ENCODE measurements at regions not wholly inside any gene's neighbourhood (a gene's known extent, or its start where the extent isn't known, plus 50 kb on each side); places are given as distances from the start of the nearest gene placed in this dataset.

DNA sequence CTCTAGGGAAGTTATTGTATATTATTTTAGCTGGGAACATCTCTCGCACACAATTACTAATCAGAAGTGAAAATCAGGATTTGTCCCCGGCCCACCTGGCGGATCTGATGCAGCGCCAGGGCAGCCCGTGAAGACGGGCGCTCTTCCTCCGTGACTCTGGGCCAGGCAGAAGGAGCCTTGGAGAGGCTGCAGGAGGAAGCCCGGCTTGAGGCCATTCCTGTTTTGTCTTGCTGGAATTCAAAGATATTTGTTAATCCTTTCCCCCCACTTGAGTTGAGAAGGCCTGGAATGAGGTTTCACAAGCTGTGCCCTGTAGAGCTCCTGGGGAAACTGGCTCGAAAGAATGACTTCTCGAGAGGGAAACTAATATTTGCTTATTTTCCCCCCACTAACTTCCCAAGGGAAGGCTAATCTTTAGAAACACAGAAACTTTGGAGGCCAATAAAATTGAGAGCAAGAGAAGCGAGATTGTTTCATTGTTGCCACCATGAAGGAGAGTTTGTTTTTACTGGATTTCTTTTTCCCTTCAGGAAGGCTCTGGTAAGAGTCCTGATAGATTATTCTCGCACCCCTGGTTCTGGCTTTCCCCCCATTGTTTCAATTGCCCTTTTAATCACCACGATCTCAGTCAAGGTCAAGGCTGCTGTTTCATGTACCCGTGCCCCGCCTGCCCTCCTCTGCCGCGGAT, 92.8 kb upstream of the SEPTIN5 start:
- DNase-seq (ENCODE audit: low spot score): no peak

DNA sequence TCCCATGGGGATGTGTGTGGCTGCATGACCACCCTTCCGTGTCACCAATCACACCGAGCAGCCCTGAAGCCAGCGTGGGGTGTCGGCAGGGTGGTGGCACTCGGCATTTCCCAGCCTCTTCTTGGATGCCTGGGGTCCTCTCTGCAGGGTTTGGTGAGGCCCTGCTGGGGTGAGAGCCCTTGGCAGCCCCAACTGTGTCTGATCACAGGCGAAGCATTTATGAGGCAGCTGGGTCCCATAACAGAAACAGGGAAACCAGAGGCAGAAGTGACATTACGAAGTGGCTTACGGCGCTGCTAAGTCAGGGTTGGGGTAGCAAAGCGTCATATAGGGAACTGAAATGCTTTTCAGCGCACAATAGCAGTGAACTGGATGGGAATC, 92.3 kb upstream of the SEPTIN5 start:
- no peak for DNase-seq (ENCODE audit: low spot score)

DNA sequence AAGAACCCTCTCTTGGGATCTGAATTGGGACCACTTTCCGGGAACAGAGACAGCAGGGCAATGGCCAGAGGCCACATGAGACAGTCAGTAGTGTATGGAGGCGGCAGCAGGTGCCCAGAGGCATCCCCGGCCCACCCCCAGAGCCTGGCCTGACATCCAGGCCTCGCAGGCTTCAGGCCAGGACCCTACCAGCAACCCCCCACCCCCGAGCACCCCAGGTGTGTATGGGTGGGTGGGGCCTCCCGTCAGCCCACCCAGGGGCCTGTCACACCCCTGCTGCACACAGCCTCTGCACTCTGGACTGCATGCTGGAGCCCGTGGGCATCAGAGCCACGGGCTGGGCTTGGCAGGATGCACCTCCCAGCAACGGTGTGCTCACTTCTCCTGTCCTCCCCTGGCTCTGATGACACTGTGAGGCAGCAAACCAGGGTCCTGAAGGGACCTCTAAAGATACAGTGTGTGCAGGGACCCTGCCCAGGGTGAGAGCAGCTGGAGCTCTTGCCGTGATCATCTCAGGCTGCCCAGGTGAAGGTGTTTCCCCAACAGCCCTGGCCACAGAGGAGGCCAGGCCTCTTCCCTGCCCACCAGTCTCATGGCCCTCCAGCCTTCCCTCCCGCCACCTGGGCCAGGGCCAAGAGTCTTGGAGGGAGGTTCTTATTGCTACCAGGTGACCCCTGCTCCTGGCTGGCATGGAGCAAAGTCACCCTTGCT, 88.8 kb upstream of the SEPTIN5 start:
- no peak for DNase-seq (ENCODE audit: low spot score)

DNA sequence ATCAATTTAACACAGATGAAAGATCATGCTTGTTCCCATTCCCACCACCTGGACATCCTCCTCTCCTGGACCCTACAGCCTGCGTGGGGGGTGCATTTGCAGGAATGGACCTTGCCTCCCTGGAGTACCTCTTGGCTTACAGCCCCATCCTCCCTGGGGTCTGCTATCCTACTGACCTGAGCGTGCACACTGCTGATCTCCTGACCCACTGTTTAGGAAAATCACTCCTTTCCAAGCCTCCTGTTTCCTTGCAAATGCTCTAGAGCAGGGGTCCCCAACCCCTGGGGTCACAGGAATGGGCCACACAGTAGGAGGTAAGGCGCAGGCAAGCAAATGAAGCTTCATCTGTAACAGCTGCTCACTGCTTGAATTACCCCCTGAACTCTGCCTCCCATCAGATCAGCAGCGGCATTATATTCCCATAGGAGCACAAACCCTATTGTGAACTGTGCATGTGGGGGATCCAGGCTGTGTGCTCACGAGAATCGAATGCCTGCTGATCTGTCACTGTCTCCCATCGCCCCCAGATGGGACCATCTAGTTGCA, 88.2 kb upstream of the SEPTIN5 start:
- no peak for DNase-seq (ENCODE audit: low spot score)

DNA sequence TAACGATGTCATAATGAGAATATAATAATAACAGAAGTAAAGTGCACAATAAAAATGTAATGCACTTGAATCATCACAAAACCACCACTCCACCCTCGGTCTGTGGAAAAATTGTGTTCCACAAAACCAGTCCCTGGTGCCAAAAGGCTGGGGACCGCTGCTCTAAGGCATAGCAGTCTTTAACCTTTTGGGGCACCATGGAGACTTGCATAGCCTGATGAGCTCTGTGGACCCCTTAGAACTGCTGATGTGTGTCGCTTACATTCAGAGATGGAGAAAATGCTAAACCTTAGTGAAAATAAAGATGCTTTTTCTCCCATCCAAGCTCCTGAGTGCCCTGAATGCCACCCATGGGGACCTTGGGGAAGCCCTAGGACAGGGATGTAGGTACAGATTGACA, 87.6 kb upstream of the SEPTIN5 start:
- DNase-seq (ENCODE audit: low spot score): no peak

DNA sequence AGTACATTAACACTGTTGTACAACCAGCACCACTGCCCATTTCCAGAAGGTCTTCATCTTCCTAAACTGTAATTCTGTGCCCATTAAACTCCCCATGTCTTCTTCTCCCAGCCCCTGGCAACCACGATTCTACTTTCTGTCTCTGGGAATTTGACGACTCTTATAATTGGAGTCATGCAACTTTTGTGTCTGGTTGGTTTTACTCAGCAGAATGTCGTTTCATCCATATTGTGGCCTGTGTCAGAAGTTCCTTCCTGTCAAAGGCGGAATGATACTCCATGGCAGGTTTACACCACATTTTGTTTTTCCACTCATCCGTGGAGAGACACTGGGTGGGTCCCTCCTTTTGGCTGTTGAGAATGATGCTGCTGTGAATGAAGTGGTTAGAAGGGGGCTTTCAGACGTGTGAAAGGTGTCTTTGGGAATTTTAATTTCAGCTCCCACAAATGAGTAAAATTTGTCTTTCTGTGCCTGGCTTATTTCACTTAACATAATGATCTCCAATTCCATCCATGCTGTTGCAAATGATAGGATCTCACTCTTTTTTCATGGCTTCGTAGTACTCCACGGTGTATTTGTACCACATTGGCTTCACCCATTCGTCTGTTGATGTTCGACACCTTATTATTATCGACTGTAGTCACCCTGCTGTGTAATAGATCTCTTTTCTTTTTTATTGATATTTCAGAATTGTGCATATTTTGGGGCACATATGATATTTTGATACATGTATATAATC, 86.1 kb upstream of the SEPTIN5 start:
- DNase-seq (ENCODE audit: low spot score): no peak

DNA sequence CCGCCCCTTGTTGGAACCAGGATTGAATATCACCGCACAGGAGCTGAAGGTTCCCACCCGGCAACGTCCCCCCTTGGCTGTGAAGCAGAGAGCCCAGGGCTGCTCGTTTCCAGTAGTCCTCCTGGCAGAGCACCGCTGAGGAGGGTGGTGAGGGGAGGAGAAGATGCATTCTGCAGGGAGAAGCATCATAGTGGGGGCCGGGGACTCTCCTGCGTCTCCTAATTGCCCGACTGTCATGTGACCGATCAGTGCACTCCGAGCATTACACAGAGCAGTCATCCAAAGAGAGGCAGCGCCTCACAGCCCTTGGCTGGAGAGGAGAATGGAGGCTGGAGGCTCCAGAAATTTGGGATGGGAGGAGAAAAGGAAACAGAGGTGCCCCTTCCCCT, 85.0 kb upstream of the SEPTIN5 start:
- no peak for DNase-seq (ENCODE audit: low spot score)

DNA sequence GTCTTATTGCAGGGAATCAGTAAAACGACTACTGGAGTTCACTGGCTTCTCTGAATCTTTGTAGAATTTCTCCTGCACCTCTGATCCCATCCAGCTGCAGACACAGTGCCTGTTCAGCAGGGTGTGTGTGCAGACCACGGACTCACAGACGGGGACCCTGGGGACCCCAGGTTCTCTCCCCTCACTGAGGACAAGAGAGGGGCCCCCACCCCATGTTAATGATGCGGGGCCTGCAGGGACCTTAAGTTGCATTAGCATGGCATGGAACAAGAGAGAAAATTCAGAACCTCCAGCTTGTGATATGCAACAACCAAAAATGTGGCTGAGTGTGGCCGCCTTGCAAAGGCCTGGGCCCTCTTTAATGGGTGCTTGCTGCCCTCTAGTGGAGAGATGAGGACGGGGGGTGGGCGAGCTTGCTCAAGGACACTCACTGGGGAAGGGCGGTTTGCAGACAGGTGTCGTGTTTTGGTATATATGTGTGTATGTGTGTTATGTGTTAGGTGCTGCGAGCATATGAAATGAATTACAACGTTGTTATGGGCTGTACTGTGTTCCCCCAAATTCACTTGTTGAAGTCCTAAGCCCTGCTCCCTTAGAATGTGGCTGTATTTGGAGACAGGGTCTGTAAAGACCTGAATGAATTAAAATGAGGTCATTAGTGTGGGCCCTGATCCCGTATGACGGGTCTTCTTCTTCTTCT, 84.4 kb upstream of the SEPTIN5 start:
- peak; percentile 64 for DNase-seq (ENCODE audit: low spot score)

DNA sequence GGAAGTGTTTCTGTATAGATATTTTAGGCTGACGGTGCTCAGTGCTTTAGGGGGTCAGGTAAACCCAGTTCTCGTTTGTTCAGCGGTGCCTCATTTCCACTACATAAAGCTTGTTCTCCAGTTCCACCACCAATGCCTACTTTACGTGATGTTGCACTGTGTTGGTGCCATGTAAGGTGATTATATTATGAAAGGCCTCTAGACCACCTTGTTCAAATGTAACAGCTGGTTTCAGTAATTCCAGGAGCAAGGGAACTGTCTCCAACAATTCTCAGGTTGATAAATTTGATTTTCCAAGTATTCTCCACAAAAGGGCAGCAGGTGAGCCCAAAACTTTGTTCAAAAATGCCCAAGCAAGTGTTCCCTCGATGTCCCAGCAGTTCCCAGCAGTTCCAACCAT, 83.7 kb upstream of the SEPTIN5 start:
- DNase-seq (ENCODE audit: low spot score): no peak

DNA sequence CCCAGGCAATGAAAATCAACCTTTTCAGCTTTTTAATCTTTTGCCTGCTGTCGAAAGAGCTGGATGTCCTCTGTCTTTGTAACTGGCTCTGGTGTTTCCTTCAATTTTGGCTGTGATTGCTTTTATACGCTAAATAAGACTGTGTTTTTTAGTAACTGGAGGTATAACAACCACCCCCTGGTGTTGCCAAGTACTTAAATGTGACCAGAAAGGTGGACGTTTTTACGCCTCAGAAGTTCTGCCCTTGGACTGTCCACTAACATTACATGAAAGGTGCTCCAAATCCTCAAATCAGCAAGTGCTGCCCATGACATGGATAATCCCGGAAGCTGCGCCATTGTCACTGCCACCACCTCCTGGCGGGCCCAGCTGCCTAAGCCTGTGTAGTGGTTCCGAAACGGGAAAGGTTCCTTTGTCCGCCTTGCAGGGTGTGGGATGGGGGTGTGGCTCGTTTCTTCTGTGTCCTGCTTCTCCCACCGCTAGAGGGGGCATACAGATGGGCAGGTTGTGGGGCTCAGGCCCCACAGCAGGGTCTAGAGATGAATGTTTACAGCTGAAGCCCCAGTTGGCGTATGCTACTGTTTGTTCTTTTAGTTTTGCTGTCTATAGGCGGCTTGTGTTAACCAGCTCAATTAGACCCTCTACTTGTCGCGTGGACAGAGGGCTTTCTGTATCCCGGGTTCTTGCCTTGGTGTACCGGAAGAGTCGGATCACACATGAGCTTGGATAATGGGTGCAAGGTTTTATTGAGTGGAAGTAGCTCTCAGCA, 82.2 kb upstream of the SEPTIN5 start:
- no peak for DNase-seq (ENCODE audit: low spot score)

DNA sequence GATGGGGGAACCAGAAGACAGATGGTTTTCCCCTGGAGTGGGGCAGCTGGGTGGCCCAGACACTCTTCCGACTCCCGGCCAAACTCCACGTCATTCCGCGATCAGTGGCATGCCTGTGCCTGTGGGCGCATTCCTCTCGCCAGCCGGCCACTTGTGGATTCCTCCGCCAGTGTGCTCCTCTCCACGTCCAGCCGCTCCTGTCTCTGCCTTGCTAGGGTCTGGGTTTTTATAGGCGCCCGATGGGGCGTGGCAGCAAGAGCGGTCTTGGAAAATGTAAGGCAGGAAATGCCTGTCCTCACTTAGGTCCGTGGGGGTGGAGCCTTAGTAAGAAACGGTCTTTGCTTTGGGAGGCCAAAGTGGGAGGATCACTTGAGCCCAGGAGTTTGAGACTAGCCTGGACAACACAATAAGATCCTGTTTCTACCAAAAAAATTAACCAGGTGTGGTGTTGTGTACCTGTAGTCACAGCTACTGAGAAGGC, 81.6 kb upstream of the SEPTIN5 start:
- no peak for DNase-seq (ENCODE audit: low spot score)

DNA sequence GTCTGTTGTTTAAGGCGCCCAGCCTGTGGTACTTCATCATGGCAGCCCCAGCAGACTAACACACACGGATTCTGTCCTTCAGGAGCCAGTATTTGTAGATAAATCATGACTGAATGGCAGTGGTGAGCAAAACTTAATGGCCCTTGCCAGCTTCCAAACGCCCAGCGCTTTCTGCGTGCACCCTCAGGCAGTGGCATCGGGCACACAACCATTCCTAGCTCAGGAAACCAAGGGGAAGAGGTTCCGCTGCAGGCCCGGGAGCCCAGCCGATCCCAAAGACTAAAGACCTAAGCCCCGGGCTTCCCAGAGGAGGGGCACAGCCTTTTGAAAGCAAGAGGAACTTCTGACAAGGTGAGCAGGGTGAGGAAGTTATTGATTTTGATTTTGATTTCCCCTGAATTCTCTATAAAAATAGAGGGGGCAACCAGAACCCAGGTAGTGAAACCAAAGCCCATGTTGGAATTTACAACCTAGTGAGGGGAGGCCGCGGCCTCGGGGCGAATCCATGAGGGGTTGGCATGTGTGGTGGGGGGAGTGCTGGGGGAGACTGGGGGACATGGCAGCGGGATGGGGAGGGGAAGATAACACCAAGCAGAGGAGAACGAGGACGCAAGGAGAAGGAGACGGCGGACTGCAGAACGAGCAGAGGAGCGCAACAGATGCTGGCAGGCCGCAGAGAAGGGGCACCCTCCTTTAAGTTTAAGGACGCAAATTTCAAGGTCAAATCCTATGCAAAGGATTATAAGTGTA, 79.9 kb upstream of the SEPTIN5 start:
- DNase-seq (ENCODE audit: low spot score): no peak

DNA sequence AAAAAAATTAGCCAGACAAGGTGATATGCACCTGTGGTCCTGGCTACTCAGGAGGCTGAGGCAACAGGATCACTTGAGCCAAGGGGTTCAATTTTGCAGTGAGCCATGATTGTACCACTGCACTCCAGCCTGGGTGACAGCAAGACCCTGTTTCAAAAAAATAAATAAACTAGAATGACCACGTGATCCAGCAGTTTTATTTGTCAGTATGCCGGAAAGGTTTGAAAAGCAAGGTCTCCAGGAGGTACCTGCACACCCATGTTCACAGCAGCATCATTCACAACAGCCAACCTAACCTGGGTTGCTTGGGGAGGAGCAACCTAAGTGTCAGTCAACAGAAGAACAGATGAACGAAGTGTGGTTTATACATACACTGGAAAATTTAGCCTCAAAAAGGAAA, 78.7 kb upstream of the SEPTIN5 start:
- DNase-seq (ENCODE audit: low spot score): no peak

DNA sequence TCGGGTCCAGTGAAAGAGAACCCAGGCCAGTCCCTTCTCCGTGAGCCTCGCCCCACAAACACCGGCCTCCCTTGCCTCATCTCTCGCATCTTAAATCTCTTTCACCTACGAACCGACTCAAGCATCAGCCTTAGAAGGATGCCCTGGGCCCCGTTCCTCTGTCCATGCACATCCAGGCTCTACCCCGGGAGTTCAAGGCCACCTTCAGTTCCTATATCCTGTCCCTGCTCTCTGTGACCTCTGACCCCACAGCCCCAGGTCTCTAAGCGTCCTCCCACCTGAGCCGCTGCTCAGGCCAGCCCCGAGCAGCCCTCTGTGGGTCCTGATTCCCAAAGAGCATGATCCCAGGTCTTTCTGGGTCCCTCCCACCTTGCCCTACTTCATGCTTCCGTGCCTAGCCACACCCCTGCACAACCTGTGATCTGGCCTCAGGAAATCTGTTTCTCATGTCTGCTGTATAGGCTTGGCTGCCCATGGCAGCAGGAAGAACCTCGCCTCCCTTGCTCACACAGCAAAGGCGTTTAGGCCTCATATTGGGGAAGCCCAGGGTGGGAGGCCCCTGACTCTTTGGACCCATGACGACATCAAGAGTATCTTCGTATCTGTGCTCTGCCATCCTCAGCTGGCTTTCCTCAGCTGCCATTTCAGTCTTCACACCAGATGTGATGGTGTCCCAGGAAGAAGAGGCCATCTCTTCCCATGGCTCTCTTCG, 77.5 kb upstream of the SEPTIN5 start:
- DNase-seq (ENCODE audit: low spot score): no peak

DNA sequence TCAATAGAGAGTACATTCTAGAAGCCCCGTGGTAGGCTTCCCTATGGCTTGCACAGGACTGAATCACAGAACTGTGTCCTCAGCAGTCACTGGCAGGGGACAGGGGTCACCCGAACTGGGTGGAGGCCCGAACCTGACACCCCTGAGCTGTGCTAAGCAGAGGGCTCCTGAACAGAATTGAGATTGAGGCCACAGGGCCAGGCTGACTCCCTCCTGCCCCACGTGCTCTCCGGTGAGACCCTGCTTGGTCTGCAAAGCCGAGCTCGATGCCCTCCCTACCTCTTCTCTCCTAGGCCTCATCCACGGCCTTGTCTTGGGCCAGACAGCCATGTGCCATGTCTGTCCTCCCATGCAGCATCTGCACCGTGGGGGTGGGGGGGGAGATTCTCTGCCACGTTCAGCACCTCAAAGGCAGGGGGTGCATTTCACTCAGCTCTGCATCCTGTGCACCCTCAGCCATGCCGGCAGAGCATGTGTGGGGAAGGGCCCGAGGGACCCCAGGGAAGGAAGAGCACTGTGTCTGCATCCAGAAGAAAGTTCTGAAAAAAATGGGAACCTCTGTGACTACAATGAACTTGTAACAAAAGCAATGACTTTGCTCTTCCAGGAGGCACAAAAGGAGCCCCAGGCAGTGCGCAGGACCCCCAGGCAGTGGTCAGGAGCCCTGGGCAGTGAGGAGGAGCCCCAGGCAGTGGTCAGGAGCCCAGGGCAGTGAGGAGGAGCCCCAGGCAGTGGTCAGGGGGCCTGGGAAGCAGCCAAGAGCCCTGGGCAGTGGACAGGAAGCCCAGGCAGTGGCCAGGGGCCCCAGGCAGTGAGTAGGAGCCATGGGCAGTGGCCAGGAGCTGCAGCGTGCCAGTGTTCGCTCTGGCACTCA, 76.7 kb upstream of the SEPTIN5 start:
- no peak for DNase-seq (ENCODE audit: low spot score)

DNA sequence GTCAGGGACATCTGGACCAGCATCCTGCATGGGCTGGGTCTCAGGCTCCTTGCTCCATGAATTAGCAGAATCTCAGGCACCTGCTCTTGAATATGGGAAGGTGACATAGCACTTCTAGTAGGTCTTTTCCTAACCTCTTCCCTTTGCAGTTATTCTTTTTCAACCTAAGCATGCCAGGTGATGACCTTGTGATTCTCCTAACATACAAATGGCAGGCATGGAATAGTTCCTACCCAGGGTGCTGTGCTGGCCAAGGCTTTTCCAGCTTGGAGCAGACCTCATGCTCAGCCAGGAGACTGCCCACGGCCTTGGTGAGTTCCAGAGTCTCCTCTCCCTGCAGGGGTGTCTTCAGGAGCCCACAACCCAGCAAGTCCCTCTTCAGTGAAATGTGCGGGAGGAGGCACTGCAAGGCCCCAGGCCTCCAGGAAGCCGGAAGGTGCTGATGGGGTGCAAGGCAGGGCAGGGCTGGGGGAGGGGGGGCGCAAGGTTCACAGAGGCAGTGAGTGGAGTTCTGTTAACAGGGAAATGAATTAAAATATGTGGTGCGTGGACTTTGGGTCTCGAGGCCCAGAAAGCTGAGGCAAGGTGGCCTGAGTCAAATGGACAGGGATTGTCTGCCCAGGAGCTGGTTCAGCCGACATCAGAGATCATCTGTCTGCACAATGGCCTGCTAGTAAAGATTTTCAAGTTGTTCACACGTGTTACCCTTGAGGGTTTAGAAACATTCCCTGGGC, 75.9 kb upstream of the SEPTIN5 start:
- no peak for DNase-seq (ENCODE audit: low spot score)

DNA sequence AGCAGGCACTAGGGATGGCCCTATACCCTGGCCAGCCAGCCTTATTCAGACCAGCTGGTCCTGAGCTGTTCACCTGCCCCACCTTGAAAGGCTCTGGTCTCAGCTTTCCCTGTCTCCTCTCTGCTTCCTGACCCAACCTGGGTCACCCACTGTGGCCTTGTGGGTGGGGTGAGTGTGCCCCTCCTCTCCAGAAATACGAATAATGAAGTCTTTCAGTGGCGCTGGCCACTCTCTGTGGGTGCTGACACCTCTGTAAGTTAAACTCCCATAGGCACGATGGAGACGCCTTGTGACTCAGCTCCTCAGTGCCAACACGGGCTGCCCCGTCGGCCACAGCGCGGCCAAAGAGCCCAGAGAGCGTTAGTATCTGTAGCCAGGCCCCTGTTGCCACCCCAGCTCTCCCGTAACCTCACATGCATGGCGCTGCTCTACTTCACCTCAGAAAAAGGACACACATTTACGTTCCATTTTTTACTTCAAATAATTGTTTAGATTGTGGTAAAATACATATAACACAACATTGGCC, 74.6 kb upstream of the SEPTIN5 start:
- no peak for DNase-seq (ENCODE audit: low spot score)

DNA sequence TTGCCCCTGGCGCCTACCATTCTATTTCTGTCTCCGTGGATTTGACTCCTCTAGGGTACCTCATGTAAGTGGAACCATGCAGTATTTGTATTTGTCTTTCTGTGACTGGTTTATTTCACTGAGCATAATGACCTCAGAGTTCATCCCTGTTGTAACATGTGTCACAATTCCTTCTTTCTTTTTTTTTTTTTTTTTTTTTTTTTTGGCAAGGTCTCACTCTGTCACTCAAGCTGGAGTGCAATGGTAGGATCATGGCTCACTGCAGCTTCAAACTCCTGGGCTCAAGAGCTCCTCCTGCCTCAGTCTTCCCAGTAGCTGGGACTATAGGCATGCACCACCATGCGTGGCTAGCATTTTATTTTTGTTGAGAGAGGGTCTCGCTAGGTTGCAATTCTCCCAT, 74.0 kb upstream of the SEPTIN5 start:
- DNase-seq (ENCODE audit: low spot score): no peak
